Muscle of leg (tissue), 3 donors: ENCODE measurements at regions not wholly inside any gene's neighbourhood (a gene's known extent, or its start where the extent isn't known, plus 50 kb on each side); places are given as distances from the start of the nearest gene placed in this dataset.

ENCODE experiments used
- DNase-seq: peaks from one replicate; pipeline ENCODE4 v3.0.0; 2013
- H3K27ac ChIP-seq: one replicate; pipeline ENCODE4 v1.5.1; 2013; ENCODE audit warnings: mild to moderate bottlenecking, low read length, control low read depth
- H3K27me3 ChIP-seq: one replicate; pipeline ENCODE4 v1.6.1; 2013; ENCODE audit warnings: low read length; ENCODE audit not compliant: control insufficient read depth, insufficient read depth
- H3K36me3 ChIP-seq: one replicate; pipeline ENCODE4 v1.6.1; 2013; ENCODE audit warnings: low read length; ENCODE audit not compliant: control insufficient read depth, insufficient read depth
- H3K4me1 ChIP-seq: one replicate; pipeline ENCODE4 v1.6.1; 2013; ENCODE audit warnings: low read length; ENCODE audit not compliant: control insufficient read depth, insufficient read depth
- H3K4me3 ChIP-seq: one replicate; pipeline ENCODE4 v1.5.1; 2013; ENCODE audit warnings: low read length, control low read depth
- H3K9me3 ChIP-seq: replicated peaks from 2 replicates; pipeline ENCODE4 v1.6.1; 2013; ENCODE audit warnings: low read depth, low read length; ENCODE audit not compliant: control insufficient read depth
- WGBS: methylation state at CpG from one replicate; pipeline ENCODE4 v1.1.5; 2013; ENCODE audit warnings: missing lambda C conversion rate; ENCODE audit not compliant: insufficient coverage; 5-methylcytosine and 5-hydroxymethylcytosine counted together

DNA sequence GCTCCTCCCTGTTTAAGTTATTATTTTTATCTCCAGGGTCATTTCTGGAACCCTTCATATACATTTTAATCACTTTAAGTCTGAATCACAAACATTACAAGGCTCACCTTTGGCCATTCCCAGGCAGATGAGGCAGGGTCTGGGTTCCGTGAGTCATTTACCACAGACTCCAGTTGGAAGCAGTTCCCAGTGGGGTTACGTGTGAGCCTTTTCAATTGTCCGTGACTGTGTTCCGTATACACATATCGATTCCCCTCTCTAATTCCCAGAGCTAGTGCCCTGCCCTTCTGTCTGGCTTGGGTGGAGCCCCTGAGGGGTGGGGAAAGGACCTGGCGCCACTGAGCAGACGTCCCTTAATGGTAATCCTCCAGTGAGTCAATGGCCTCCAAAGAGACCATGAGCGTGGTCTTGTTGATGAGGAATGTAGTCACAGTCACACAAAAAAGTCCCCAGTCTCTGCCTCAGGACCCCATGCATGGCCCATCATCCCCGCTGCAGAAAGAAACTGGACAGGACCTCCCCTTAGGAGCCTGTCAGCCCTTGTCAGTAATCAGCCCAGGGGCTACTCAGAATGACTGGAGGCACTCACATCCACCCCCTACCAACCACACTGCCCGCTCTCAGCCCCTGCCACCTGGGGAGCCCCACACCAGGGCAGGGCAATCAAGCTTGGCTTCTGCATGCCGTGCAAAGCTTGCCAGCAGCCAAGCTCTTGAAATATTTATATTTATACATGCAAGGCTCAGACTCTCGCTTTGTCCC, 144.4 kb downstream of the ZIC5 start:
- DNase-seq: no peak
- Histone ChIP-seq H3K36me3 (no peaks in the 10 kb centered on the region), H3K27me3 (no peaks in the 10 kb centered on the region), H3K27ac (no peak overlapping the region), H3K4me3 (no peak overlapping the region), H3K9me3 (no peaks in the 10 kb centered on the region), H3K4me1 (no peaks in the 10 kb centered on the region)
- WGBS: 100% methylated on average over 7 of the region's 12 CpGs

DNA sequence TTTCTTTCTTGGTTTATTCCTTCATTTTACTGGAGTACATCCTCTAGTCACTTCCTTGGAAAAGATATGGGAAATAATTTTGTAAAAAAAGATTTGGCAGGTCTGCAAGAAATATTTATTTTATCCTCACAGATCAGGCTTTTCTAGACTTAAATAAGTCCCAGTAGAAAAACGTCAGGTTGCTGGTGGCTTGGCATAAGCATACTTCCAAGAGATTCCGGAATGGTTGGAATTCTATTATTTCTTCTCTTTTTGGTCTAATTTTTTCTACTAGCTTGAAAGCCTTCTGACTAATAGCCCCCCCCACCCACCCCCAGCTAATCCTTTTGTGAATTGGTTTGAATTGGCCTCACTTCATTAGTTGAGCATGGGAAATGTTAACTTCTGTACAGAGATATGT, 147.6 kb downstream of the ZIC5 start:
- H3K27ac ChIP-seq: no peak overlapping the region
- H3K4me1 ChIP-seq: no peaks in the 10 kb centered on the region
- H3K4me3 ChIP-seq: no peak overlapping the region
- DNase-seq: no peak
- H3K9me3 ChIP-seq: no peaks in the 10 kb centered on the region
- WGBS: no CpG with 5 or more reads among the region's 2 CpGs
- no peaks in the 10 kb centered on the region for H3K27me3 ChIP-seq
- H3K36me3 ChIP-seq: no peaks in the 10 kb centered on the region

DNA sequence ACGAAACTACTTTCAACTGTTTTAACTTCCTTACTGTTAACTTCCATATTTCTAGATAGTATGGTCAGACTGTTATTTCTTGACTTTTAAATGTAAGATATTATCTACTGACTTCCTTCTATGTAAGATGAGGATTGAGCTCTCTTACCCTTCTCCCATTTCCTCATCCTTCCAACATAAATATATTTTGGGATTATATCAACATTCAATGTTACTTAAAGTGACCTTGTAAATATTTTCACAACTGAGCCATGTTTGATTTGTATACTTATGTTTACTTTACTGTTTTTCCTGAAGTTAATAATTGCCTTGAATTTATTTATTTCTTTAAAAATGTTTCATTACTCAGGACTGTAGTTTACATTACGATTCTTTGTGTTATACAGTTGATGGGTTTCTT, 148.7 kb downstream of the ZIC5 start:
- H3K9me3 ChIP-seq: no peaks in the 10 kb centered on the region
- H3K27ac ChIP-seq: no peak overlapping the region

DNA sequence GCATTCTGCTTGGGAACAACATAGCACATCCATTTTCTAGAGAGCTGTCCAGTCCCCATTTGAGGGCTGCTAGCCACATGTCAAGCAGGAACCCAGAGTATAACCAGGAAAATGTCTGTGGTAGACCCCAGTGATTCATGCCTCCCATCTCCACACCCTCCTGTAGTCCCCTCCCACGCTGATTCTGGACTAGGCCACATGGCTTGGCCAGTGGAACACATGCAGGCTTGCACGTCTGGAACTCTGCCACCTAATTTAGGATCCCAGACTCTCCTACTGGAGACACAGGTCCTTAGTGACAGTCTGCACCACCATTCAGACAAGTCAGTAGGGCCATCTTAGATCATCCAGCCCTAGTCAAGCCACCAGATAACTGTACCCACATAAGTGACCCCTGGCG, 149.8 kb downstream of the ZIC5 start:
- H3K4me3 ChIP-seq: no peak overlapping the region
- H3K27ac ChIP-seq: no peak overlapping the region
- 85% methylated on average over 2 of the region's 3 CpGs for WGBS
- no peaks in the 10 kb centered on the region for H3K36me3 ChIP-seq
- no peaks in the 10 kb centered on the region for H3K9me3 ChIP-seq
- no peaks in the 10 kb centered on the region for H3K4me1 ChIP-seq
- no peaks in the 10 kb centered on the region for H3K27me3 ChIP-seq
- DNase-seq: no peak

More for the DNA sequence above, 148.7 kb downstream of the ZIC5 start:
- Histone ChIP-seq H3K27me3 (no peaks in the 10 kb centered on the region), H3K4me3 (no peak overlapping the region), H3K4me1 (no peaks in the 10 kb centered on the region), H3K36me3 (no peaks in the 10 kb centered on the region)
- DNase-seq: no peak
- WGBS: no CpG with 5 or more reads among the region's 2 CpGs

DNA sequence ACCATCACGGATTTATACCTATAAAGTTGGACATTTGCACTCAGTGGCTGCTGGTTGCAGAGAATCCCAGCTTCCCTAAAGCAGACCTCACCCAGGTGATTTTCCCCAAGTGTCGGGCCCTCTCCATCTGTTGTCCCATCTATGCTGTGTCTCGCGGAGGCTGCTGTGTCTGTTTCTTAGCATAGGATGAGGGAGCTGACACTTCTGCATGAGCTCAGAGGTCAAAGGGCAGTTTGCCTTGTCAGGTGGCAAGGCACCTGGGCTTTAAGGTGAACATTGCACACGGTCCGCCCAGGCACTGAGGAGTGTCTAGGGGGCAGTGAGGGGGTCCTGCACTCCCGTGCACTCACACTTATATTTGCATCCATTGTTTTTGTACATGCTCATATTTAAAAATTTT, 151.6 kb downstream of the ZIC5 start:
- H3K27ac ChIP-seq: no peak overlapping the region
- no peaks in the 10 kb centered on the region for H3K27me3 ChIP-seq
- no peaks in the 10 kb centered on the region for H3K4me1 ChIP-seq
- H3K36me3 ChIP-seq: no peaks in the 10 kb centered on the region
- no peaks in the 10 kb centered on the region for H3K9me3 ChIP-seq
- WGBS: 53% methylated on average over 3 of the region's 7 CpGs
- DNase-seq: no peak
- H3K4me3 ChIP-seq: no peak overlapping the region

DNA sequence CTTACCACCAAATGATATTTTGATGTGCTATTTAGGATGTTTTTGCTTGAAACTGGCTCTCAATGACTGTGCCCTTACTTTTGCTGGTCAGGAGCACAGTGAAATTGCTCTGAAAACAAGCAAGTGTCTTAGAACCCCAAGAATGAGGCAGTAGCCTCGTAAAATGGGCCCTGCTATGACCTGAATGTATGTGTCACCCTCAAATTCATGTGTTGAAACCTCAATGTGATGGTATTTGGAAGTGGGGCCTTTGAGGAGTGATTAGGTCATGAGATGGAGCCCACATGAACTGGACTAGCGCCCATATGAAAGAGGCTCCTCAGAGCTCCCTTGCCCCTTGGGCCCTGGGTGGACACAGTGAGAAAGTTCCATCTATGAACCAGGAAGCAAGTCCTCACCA, 155.2 kb downstream of the ZIC5 start:
- no peak for DNase-seq
- Histone ChIP-seq H3K4me3 (no peak overlapping the region), H3K27me3 (peaks cover under 1% of the 10 kb centered on the region), H3K4me1 (no peaks in the 10 kb centered on the region), H3K36me3 (no peaks in the 10 kb centered on the region), H3K27ac (no peak overlapping the region), H3K9me3 (no peaks in the 10 kb centered on the region)
- WGBS: 58% methylated on average over 2 of the region's 2 CpGs

DNA sequence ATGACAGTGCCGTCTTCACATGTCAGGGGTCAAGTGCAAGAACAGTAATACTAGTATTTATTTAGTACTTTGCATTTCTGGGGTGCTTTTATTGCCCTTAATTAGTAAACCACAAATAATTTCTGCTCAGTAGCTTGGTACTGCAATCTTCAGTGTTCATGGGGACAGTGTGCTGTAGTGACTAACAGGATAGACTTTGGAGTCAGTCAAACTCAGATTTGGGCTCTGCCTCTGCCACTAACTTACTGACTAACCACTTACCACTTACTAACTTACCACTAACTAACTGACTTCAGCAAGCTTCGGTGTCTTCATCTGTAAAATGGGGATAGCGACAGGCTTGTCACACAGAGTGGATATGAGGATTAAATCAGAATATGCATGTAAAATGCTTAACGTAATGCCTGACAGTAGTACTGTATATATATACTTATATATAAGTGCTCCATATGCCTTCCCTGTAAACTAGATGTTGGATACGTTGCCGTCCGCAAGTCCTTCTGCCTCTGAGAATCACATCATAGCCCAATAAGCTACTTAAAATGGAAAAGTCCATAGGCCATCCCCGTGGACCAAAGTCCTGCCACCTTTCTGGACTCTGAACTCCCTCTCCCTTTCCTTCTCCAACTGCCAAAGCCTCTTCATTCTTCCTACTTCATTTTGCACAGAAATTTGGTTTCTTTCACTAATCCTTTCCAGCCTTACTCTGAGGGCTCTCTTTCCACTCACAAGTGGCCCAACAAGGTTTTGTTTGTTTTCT, 158.1 kb downstream of the ZIC5 start:
- H3K36me3 ChIP-seq: no peaks in the 10 kb centered on the region
- no peaks in the 10 kb centered on the region for H3K9me3 ChIP-seq
- H3K27me3 ChIP-seq: peaks cover 2% of the 10 kb centered on the region
- DNase-seq: no peak
- 77% methylated on average over 4 of the region's 8 CpGs for WGBS
- H3K4me3 ChIP-seq: no peak overlapping the region
- H3K27ac ChIP-seq: no peak overlapping the region
- H3K4me1 ChIP-seq: peaks cover 4% of the 10 kb centered on the region

DNA sequence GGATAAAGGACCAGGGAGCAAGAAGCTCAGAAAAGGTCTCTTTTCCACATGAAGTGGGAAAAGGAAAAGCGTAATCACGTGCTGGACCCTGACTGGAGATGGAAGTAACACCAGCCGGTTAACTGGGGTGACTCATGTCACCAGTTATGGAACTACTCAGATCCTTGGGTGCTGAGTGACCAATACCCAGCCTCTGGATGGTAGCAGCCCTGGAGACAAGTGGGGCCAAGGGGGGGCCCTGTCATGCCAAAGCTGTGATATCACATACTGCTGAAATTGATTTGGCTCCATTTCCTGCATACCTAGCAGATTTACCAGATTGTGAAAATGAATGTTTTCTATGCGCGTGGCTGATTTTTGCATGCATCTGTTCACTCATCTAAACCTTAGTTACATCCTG, 158.9 kb downstream of the ZIC5 start:
- H3K36me3 ChIP-seq: no peaks in the 10 kb centered on the region
- H3K4me3 ChIP-seq: no peak overlapping the region
- no peaks in the 10 kb centered on the region for H3K9me3 ChIP-seq
- peaks cover 4% of the 10 kb centered on the region for H3K4me1 ChIP-seq
- DNase-seq: no peak
- H3K27me3 ChIP-seq: peaks cover 2% of the 10 kb centered on the region
- WGBS: 71% methylated on average over 3 of the region's 5 CpGs
- H3K27ac ChIP-seq: no peak overlapping the region

DNA sequence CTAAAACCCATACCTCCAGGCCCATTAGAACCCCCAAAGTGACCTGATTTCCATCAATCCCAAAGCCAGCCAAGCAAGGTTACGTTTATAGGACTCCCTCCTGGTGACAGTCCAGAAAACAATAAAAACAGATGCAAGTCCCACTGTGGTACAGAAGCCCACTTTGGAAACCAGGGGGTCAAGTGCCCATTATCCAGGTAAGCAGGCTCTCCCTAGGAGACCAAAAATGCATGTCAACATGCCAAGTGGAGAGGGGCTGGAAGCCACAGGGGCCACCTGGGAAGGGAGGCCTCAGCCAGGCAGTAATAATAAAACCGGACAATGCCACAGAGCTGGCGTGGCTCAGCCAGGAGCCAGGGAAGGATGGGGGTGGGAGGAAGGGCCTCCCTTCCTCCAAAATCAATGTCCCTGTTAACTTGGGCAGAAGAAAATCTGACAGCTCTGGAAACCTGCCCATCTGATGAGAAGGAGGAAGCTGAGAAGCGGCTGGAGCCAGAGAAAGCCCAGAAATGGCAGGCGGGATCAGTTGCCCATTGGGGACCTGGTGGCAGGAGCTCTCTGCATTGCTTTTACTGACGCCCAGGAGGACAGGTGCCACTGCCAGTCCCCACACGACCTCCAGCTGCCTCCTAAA, 160.4 kb downstream of the ZIC5 start:
- WGBS: 65% methylated on average over 4 of the region's 7 CpGs
- peaks cover 4% of the 10 kb centered on the region for H3K4me1 ChIP-seq
- H3K9me3 ChIP-seq: no peaks in the 10 kb centered on the region
- peaks cover 2% of the 10 kb centered on the region for H3K27me3 ChIP-seq
- no peak overlapping the region for H3K27ac ChIP-seq
- H3K4me3 ChIP-seq: no peak overlapping the region
- H3K36me3 ChIP-seq: no peaks in the 10 kb centered on the region
- DNase-seq: no peak

DNA sequence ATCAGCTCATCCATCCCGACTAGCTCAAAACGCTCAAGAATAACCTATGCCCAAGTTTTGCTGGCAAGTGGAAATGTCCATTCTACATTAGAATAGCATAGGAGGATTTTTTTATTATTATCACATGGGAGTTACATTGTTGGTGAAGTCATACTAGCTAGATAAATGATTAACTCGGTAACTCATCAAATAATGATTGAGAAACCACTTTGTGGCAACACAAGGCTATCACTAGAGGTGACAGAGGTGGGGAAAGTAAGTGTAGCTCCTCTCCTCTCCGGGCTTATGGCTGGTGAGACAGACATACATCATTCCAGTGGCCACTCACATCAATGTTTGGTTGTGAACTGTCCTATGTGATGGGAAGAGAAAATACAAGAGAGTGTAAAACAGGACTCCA, 161.6 kb downstream of the ZIC5 start:
- Histone ChIP-seq H3K9me3 (no peaks in the 10 kb centered on the region), H3K27me3 (peaks cover 2% of the 10 kb centered on the region), H3K27ac (no peak overlapping the region), H3K36me3 (no peaks in the 10 kb centered on the region), H3K4me1 (peaks cover 4% of the 10 kb centered on the region), H3K4me3 (no peak overlapping the region)
- DNase-seq: no peak
- WGBS: no CpG with 5 or more reads among the region's 4 CpGs
